Vagina (tissue), 2 donors: ENCODE measurements at regions not wholly inside any gene's neighbourhood (a gene's known extent, or its start where the extent isn't known, plus 50 kb on each side); places are given as distances from the start of the nearest gene placed in this dataset.

ENCODE experiments used
- POLR2A ChIP-seq, 2 donors: fragments of 450-650 bp; IDR thresholded peaks; one replicate each; pipeline ENCODE4 v1.6.1; 2017; ENCODE audit warnings: antibody characterized with exemption in 2 of 2, mild to moderate bottlenecking in 2 of 2, moderate library complexity in 2 of 2
- TF ChIP-seq, protein P1 (sequence below), 3 experiments: fragments of 450-650 bp in 2 of 3; fragments of 200-600 bp in 1 of 3; sonication (generic) in 1 of 3; IDR thresholded peaks; one replicate each; pipeline ENCODE4 v1.5.1; 2017 to 2019; ENCODE audit warnings: antibody characterized with exemption in 3 of 3, mild to moderate bottlenecking in 2 of 3, moderate library complexity in 2 of 3

GRCh38 chr5:57572461-57572860, 89.8 kb upstream of the ACTBL2 start:
- TF ChIP-seq, protein P1, sequence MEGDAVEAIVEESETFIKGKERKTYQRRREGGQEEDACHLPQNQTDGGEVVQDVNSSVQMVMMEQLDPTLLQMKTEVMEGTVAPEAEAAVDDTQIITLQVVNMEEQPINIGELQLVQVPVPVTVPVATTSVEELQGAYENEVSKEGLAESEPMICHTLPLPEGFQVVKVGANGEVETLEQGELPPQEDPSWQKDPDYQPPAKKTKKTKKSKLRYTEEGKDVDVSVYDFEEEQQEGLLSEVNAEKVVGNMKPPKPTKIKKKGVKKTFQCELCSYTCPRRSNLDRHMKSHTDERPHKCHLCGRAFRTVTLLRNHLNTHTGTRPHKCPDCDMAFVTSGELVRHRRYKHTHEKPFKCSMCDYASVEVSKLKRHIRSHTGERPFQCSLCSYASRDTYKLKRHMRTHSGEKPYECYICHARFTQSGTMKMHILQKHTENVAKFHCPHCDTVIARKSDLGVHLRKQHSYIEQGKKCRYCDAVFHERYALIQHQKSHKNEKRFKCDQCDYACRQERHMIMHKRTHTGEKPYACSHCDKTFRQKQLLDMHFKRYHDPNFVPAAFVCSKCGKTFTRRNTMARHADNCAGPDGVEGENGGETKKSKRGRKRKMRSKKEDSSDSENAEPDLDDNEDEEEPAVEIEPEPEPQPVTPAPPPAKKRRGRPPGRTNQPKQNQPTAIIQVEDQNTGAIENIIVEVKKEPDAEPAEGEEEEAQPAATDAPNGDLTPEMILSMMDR (IDR thresholded peaks at IDR 0.05) = no peak
- TF ChIP-seq POLR2A (IDR thresholded peaks at IDR 0.05) = no peak
